ENCODE measurements at regions not wholly inside any gene's neighbourhood (a gene's known extent, or its start where the extent isn't known, plus 50 kb on each side); places are given as distances from the start of the nearest gene placed in this dataset.
A peak's percentile ranks its signal among the peaks of the same experiment; 100 is the strongest.

- FAIRE-seq = no peak
- H3K9ac ChIP-seq (ENCODE audit: low read length in 3 of 3) = no peak overlapping the region
Observed at GRCh38 chr11:134932761-134933160, 520.7 kb upstream of the B3GAT1 start.

GRCh38 chr11:134925432-134925831 is 513.4 kb upstream of the B3GAT1 start:
- intact Hi-C loops (cut with DNase I) = no loop called here
- H3K27ac ChIP-seq (ENCODE audit: low read depth in 2 of 2, low read length in 2 of 2) = no peak overlapping the region
- no peak for TF ChIP-seq CTCF (IDR thresholded peaks at IDR 0.05; ENCODE audit: borderline replicate concordance, extremely low read depth, insufficient read depth)

More at GRCh38 chr11:134932761-134933160, 520.7 kb upstream of the B3GAT1 start:
- Histone ChIP-seq H3K4me3 (ENCODE audit: low read length in 3 of 3) (no peak overlapping the region), H3K27me3 (ENCODE audit: control insufficient read depth, insufficient read depth, low read length) (no peaks in the 10 kb centered on the region), H3K9me3 (ENCODE audit: control insufficient read depth in 2 of 3, insufficient read depth in 1 of 3, low read length in 3 of 3) (peaks cover 0 to 5% (median 0%) of the 10 kb centered on the region in 3 donors), H3K36me3 (ENCODE audit: control insufficient read depth in 2 of 3, insufficient read depth in 3 of 3, low read length in 3 of 3) (no peaks in the 10 kb centered on the region), H3K4me1 (ENCODE audit: control insufficient read depth in 2 of 3, insufficient read depth in 2 of 3, low read depth in 1 of 3, low read length in 3 of 3) (no peaks in the 10 kb centered on the region), H3K27ac (ENCODE audit: low read depth in 2 of 2, low read length in 2 of 2) (no peak overlapping the region)
- DNase-seq = no peak
- TF ChIP-seq CTCF (IDR thresholded peaks at IDR 0.05; ENCODE audit: borderline replicate concordance, extremely low read depth, insufficient read depth) = no peak
- intact Hi-C loops (cut with DNase I) = no loop called here

DNA sequence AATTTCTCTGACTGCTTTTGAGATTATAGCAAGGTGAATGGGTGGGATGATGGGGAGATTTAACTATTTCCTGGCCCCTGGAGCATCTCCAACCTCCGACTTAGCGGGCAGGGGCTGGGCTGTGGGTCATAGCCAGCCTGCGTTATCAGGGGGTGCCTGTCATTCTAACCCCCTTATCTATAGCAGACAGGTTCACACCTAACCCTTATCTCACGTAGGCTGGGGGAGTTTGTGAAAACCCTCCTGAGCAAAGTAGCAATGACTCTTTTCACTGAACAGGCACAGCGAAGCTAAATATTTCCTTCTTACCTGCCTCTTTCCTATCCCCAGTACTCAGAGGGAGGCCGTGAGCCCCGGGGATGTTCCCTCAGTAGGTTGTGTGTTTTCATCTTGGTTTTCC is 511.4 kb upstream of the B3GAT1 start:
- Histone ChIP-seq H3K4me3 (ENCODE audit: low read length in 3 of 3) (no peak overlapping the region), H3K36me3 (ENCODE audit: control insufficient read depth in 2 of 3, insufficient read depth in 3 of 3, low read length in 3 of 3) (no peaks in the 10 kb centered on the region), H3K9ac (ENCODE audit: low read length in 3 of 3) (no peak overlapping the region), H3K27ac (ENCODE audit: low read depth in 2 of 2, low read length in 2 of 2) (no peak overlapping the region), H3K4me1 (ENCODE audit: control insufficient read depth in 2 of 3, insufficient read depth in 2 of 3, low read depth in 1 of 3, low read length in 3 of 3) (peaks cover 0 to 2% (median 0%) of the 10 kb centered on the region in 3 donors), H3K27me3 (ENCODE audit: control insufficient read depth, insufficient read depth, low read length) (no peaks in the 10 kb centered on the region), H3K9me3 (ENCODE audit: control insufficient read depth in 2 of 3, insufficient read depth in 1 of 3, low read length in 3 of 3) (peaks cover 2 to 6% (median 4%) of the 10 kb centered on the region in 3 donors)
- no peak for FAIRE-seq
- no peak for DNase-seq
- intact Hi-C loops (cut with DNase I) = no loop called here
- TF ChIP-seq CTCF (IDR thresholded peaks at IDR 0.05; ENCODE audit: borderline replicate concordance, extremely low read depth, insufficient read depth) = no peak

More at GRCh38 chr11:134925432-134925831, 513.4 kb upstream of the B3GAT1 start:
- H3K27me3 ChIP-seq (ENCODE audit: control insufficient read depth, insufficient read depth, low read length) = no peaks in the 10 kb centered on the region
- DNase-seq (no peak), FAIRE-seq (no peak)
- H3K4me3 ChIP-seq (ENCODE audit: low read length in 3 of 3) = peak overlapping the region in 1 of 3 donors; percentile 24
- H3K9ac ChIP-seq (ENCODE audit: low read length in 3 of 3) = no peak overlapping the region
- no peaks in the 10 kb centered on the region for H3K36me3 ChIP-seq (ENCODE audit: control insufficient read depth in 2 of 3, insufficient read depth in 3 of 3, low read length in 3 of 3)
- H3K4me1 ChIP-seq (ENCODE audit: control insufficient read depth in 2 of 3, insufficient read depth in 2 of 3, low read depth in 1 of 3, low read length in 3 of 3) = peaks cover 0 to 2% (median 0%) of the 10 kb centered on the region in 3 donors
- H3K9me3 ChIP-seq (ENCODE audit: control insufficient read depth in 2 of 3, insufficient read depth in 1 of 3, low read length in 3 of 3) = peaks cover 2 to 11% (median 4%) of the 10 kb centered on the region in 3 donors

DNA sequence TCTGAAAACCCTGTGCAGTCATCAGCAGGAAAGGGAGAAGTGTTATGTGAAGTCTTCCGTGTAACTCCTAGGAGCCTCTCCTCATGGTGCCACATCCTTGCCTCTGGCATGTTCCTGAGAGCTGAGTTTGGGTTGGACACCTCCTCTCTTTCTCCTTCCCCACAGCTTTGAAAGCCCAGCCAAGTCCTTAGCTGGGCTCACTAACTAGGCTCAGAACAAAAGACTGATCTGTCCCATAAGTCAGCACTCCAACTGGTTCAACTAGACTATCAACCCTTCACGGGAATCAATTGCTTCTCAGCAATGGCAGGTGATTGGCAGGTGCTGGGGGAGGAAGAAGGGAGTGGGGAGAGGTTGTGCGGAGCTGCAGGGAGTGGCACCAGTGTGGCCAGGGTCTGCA is 509.9 kb upstream of the B3GAT1 start:
- no peaks in the 10 kb centered on the region for H3K27me3 ChIP-seq (ENCODE audit: control insufficient read depth, insufficient read depth, low read length)
- peaks cover 0 to 2% (median 0%) of the 10 kb centered on the region in 3 donors for H3K4me1 ChIP-seq (ENCODE audit: control insufficient read depth in 2 of 3, insufficient read depth in 2 of 3, low read depth in 1 of 3, low read length in 3 of 3)
- H3K9me3 ChIP-seq (ENCODE audit: control insufficient read depth in 2 of 3, insufficient read depth in 1 of 3, low read length in 3 of 3) = peaks cover 2 to 6% (median 4%) of the 10 kb centered on the region in 3 donors
- intact Hi-C loops (cut with DNase I) = no loop called here
- DNase-seq = no peak
- no peak for TF ChIP-seq CTCF (IDR thresholded peaks at IDR 0.05; ENCODE audit: borderline replicate concordance, extremely low read depth, insufficient read depth)
- FAIRE-seq = no peak
- H3K36me3 ChIP-seq (ENCODE audit: control insufficient read depth in 2 of 3, insufficient read depth in 3 of 3, low read length in 3 of 3) = no peaks in the 10 kb centered on the region
- no peak overlapping the region for H3K27ac ChIP-seq (ENCODE audit: low read depth in 2 of 2, low read length in 2 of 2)
- no peak overlapping the region for H3K4me3 ChIP-seq (ENCODE audit: low read length in 3 of 3)
- H3K9ac ChIP-seq (ENCODE audit: low read length in 3 of 3) = no peak overlapping the region
